Tibial nerve (tissue), 4 donors: ENCODE measurements at regions not wholly inside any gene's neighbourhood (a gene's known extent, or its start where the extent isn't known, plus 50 kb on each side); places are given as distances from the start of the nearest gene placed in this dataset.

Experiments
- DNase-seq, 2 donors: peaks; one replicate each; pipeline ENCODE4 v3.0.0-alpha.2; 2019; ENCODE audit warnings: low spot score in 2 of 2
- H3K27ac ChIP-seq, 4 donors: fragments of 200-600 bp; sonication (generic) in 3 of 4; one replicate each; pipeline ENCODE4 v1.5.1; 2017 to 2019; ENCODE audit warnings: mild to moderate bottlenecking in 1 of 4
- H3K27me3 ChIP-seq, 2 donors: fragments of 200-600 bp; sonication (generic) in 1 of 2; one replicate each; pipeline versions ENCODE4 v1.5.1 to v1.6.0; 2017 to 2019
- H3K36me3 ChIP-seq, 3 donors: fragments of 200-600 bp; sonication (generic); one replicate each; pipeline ENCODE4 v1.5.1; 2018 to 2019
- H3K4me1 ChIP-seq, 4 donors: fragments of 200-600 bp; sonication (generic) in 3 of 4; one replicate each; pipeline ENCODE4 v1.5.1; 2017 to 2019
- H3K4me3 ChIP-seq, 4 donors: fragments of 200-600 bp; sonication (generic) in 3 of 4; one replicate each; pipeline ENCODE4 v1.5.1; 2017 to 2019; ENCODE audit warnings: mild to moderate bottlenecking in 1 of 4, moderate library complexity in 1 of 4
- H3K9me3 ChIP-seq, 4 donors: fragments of 200-600 bp; sonication (generic) in 3 of 4; one replicate each; pipeline ENCODE4 v1.5.1; 2017 to 2019
- EP300 ChIP-seq, 2 donors: sonication (generic); formaldehyde crosslinking; IDR thresholded peaks; one replicate each; pipeline ENCODE4 v1.6.1; 2017; ENCODE audit warnings: antibody characterized with exemption in 2 of 2, mild to moderate bottlenecking in 1 of 2
- POLR2A ChIP-seq, 2 donors: fragments of 450-650 bp; IDR thresholded peaks; one replicate each; pipeline ENCODE4 v1.6.1; 2017; ENCODE audit warnings: antibody characterized with exemption in 2 of 2, mild to moderate bottlenecking in 2 of 2, moderate library complexity in 2 of 2
- WGBS, 2 donors: methylation state at CpG; one replicate each; pipeline ENCODE4 v1.1.5; 2018; 5-methylcytosine and 5-hydroxymethylcytosine counted together
- TF ChIP-seq, protein P1 (sequence below), 5 experiments: fragments of 200-600 bp in 3 of 5; fragments of 450-650 bp in 2 of 5; sonication (generic) in 3 of 5; IDR thresholded peaks; one replicate each; pipeline ENCODE4 v1.5.1; 2016 to 2019; ENCODE audit warnings: antibody characterized with exemption in 5 of 5, mild to moderate bottlenecking in 3 of 5, moderate library complexity in 2 of 5

DNA sequence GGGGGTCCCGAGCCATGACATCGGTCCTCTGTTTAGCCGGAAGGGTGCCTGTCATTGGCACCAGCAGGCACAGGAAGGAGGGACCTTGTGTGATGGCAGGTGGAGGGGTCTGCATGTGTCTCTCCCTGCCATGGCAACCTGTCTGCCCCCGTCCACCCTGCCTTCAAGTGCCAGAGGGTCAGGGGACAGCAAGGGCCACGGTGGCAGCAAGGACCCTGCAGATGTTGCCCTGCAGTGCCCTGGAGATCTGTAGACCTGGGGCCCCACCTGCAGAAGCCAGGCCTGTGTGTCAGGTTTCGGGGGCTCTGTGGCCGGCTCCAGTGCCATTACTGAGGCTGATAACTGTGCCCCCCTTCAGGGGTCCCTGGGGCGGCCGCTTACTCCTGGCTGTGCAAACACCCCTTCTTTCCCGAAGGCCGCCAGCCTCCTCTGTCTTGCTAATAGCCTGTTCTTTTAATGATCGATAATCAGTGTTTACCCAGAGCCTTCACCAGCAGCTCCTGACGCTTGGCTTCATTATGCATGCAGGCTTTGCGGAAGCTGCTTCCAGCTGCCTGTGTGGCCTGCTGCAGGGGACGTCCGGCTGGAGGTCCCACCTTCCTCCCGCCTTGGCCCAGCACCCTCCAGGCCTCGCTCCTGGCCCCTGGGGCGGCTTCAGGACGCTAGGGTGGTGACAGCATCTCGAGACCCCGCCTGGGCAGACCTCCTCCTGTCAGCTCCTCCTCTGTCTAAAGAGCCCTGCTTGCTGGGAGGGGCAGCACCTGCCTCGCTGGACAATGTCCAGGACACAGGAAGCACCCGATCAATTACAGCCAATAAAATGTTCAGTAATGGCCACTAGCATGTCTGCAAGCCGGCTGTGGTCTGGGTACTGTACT lies 153.0 kb downstream of the KIF26A start:
- 32 to 46% methylated on average over 12 to 22 of the region's 25 CpGs for WGBS, 2 donors
- no peak for TF ChIP-seq POLR2A (IDR thresholded peaks at IDR 0.05)
- no peak for TF ChIP-seq EP300 (IDR thresholded peaks at IDR 0.05)
- TF ChIP-seq, protein P1, sequence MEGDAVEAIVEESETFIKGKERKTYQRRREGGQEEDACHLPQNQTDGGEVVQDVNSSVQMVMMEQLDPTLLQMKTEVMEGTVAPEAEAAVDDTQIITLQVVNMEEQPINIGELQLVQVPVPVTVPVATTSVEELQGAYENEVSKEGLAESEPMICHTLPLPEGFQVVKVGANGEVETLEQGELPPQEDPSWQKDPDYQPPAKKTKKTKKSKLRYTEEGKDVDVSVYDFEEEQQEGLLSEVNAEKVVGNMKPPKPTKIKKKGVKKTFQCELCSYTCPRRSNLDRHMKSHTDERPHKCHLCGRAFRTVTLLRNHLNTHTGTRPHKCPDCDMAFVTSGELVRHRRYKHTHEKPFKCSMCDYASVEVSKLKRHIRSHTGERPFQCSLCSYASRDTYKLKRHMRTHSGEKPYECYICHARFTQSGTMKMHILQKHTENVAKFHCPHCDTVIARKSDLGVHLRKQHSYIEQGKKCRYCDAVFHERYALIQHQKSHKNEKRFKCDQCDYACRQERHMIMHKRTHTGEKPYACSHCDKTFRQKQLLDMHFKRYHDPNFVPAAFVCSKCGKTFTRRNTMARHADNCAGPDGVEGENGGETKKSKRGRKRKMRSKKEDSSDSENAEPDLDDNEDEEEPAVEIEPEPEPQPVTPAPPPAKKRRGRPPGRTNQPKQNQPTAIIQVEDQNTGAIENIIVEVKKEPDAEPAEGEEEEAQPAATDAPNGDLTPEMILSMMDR (IDR thresholded peaks at IDR 0.05) = no peak

DNA sequence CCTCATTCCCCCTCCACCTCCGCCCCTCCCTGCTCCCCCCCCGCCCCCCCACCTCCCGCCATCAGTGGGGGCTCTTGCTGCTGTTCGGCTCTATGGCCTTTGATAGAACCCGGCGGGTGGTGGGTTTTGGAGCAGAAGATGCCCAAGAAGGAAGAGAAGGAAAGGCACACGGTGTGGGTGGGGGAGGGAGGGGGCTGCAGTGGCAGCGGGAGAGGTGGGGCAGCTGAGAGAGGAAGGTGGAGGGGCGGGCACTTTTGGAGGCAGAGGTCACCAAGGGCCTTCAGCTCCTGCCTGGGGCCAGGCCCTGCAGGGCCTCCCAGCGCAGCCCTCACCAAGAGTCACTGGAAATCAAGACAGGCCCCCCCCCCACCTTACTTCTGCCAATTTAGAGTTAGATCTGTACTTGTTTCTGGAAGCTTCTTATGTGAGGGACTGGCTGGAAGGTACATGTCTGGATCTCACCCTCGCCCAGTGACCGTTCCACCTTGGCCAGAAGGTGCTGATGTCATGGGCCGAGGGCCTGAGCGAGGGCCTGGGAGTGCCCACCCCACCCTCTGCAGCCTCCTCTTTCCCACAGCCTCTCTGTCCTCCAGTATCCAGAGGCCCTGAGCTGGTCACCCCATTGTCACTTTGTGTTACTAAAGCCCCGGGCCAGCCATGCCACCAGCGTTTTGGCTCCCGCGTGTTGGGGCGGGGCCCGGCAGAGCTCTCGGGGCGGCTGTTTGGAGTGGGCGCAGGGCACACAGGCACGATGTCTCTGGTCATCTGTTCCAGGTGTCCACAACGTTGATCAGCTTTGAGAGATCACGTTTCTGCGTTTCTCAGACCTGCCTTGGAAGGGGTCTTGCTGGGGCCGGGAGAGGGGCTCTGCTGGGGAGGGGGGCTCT lies 153.9 kb downstream of the KIF26A start:
- 57 to 60% methylated on average over 23 to 28 of the region's 28 CpGs for WGBS, 2 donors
- TF ChIP-seq EP300 (IDR thresholded peaks at IDR 0.05) (no peak), POLR2A (IDR thresholded peaks at IDR 0.05) (no peak)
- TF ChIP-seq, protein P1 (IDR thresholded peaks at IDR 0.05) = no peak
- Histone ChIP-seq H3K27ac (no peak overlapping the region), H3K4me1 (no peaks in the 10 kb centered on the region), H3K36me3 (no peaks in the 10 kb centered on the region), H3K4me3 (no peak overlapping the region), H3K9me3 (no peaks in the 10 kb centered on the region), H3K27me3 (peaks cover 0 to 40% of the 10 kb centered on the region in 2 donors)
- no peak for DNase-seq

More for the DNA sequence above, 153.0 kb downstream of the KIF26A start:
- Histone ChIP-seq H3K4me3 (no peak overlapping the region), H3K4me1 (no peaks in the 10 kb centered on the region), H3K27ac (no peak overlapping the region), H3K27me3 (peaks cover 0 to 40% of the 10 kb centered on the region in 2 donors), H3K36me3 (no peaks in the 10 kb centered on the region), H3K9me3 (no peaks in the 10 kb centered on the region)
- peak in 1 of 2 donors; percentile 1 for DNase-seq

DNA sequence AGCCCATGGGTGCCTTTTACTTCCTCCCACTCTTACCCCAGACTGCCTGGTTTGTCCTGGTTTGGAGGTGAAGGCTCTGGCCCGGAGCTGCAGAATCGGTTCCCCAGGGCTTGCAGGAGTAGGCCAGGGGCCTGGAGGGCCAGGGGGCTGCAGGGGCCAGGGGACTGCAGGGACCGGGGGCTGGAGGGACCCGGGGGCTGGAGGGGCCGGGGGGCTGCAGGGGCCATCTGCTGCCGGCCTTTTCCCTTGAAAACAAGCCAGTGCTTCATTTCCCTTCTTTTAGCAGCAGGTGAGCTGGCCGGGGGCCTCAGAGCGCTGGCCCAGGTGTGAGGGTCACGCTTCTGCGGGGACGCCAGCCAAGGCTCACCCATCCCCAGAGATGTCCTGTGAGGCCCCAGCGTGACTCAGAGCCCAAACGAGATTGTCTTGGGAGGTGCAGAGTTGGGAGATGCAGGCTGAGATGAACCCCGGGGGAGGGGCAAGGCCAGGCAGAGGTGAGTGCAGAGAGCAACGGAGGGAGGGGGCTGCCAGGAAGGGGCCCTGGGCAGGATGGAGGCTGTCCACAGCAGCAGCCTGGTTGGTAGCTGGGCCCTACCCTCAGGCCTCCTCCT lies 154.9 kb downstream of the KIF26A start:
- no peak for DNase-seq
- Histone ChIP-seq H3K36me3 (no peaks in the 10 kb centered on the region), H3K27me3 (peaks cover 0 to 40% of the 10 kb centered on the region in 2 donors), H3K4me3 (no peak overlapping the region), H3K4me1 (no peaks in the 10 kb centered on the region), H3K9me3 (no peaks in the 10 kb centered on the region), H3K27ac (no peak overlapping the region)
- TF ChIP-seq EP300 (IDR thresholded peaks at IDR 0.05) = no peak
- 43 to 46% methylated on average over 12 to 15 of the region's 15 CpGs for WGBS, 2 donors

DNA sequence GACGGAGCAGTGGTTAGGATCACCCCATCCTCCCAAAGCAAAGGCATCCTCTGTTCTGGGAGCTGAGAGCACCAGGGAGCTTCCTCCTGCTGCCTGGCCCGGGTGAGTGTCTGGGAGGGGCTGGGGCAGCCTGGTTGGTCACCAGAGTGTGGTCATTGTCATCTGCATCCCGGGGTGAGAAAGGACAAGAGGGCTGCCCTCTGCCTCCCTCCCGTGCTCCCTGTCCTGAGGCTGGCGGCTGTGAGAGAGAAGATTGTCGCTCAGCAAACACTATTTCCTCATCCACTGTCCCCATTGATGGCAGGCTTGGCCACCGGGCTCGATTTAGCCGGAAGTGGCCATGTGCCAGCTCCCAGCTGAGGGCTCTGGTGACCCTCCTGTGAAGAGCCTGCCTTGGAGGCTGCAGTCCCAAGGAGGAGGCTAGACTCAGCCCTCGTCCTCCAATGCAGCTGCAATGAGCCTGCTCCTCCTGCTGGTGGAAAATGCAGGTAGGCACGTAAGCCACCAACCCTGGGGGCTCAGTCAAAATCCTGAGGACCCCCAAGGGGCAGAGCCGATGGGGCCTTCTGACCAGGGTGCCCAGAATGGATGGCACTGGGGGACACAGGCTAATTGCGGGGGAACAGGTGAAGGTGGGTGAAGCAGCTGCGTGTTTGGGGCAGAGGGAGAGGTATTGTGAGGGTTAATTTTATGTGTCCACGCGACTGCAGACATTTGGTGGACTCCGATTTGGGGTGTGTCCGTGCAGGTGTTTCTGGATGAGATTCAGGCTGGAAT lies 155.7 kb downstream of the KIF26A start:
- no peaks in the 10 kb centered on the region for H3K36me3 ChIP-seq
- no peak for DNase-seq
- H3K27me3 ChIP-seq = peaks cover 0 to 40% of the 10 kb centered on the region in 2 donors
- H3K4me1 ChIP-seq = no peaks in the 10 kb centered on the region
- H3K9me3 ChIP-seq = no peaks in the 10 kb centered on the region
- WGBS, 2 donors = 41 to 53% methylated on average over 17 to 18 of the region's 18 CpGs
- no peak overlapping the region for H3K27ac ChIP-seq
- H3K4me3 ChIP-seq = no peak overlapping the region
- TF ChIP-seq EP300 (IDR thresholded peaks at IDR 0.05) (no peak), POLR2A (IDR thresholded peaks at IDR 0.05) (no peak)
- TF ChIP-seq, protein P1 (IDR thresholded peaks at IDR 0.05) = no peak

DNA sequence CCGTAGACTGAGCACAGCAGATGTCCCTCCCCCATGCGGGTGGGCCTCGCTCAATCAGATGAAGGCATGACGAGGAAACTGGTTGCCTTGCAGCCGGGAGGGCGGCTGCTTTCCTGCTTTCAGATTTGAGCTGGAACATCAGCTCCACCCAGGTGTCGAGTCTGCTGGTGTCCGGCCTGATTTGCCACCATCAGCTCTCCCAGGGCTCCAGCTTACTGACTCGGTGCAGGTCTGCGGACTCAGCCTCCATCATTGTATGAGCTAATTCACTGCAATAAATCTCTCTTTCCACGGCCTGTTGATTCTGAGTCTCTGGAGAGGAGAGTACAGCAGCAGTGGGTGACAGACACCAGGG lies 156.2 kb downstream of the KIF26A start:
- no peaks in the 10 kb centered on the region for H3K9me3 ChIP-seq
- DNase-seq = no peak
- H3K4me3 ChIP-seq = no peak overlapping the region
- H3K4me1 ChIP-seq = no peaks in the 10 kb centered on the region
- H3K36me3 ChIP-seq = no peaks in the 10 kb centered on the region
- no peak overlapping the region for H3K27ac ChIP-seq
- no peak for TF ChIP-seq EP300 (IDR thresholded peaks at IDR 0.05)
- TF ChIP-seq POLR2A (IDR thresholded peaks at IDR 0.05) = no peak
- TF ChIP-seq, protein P1 (IDR thresholded peaks at IDR 0.05) = no peak
- H3K27me3 ChIP-seq = peaks cover 0 to 40% of the 10 kb centered on the region in 2 donors
- WGBS, 2 donors = 69% methylated on average over 11 of the region's 11 CpGs
